GM20431 (cell line): ENCODE measurements at regions not wholly inside any gene's neighbourhood (a gene's known extent, or its start where the extent isn't known, plus 50 kb on each side); places are given as distances from the start of the nearest gene placed in this dataset.

Source experiments
- in situ Hi-C: fragments of 300-500 bp; cut with MseI, MboI; formaldehyde crosslinking; loops from one replicate; pipeline ENCODE4 v1.15.0; 2020; ENCODE audit warnings: low sequenced_read_pairs; ENCODE audit not compliant: unreplicated experiment

GRCh38 chrX:131762802-131763234 lies 218.9 kb downstream of the OR13H1 start:
- in situ Hi-C loops: no loop called here

- in situ Hi-C loops: no loop called here
Measured at GRCh38 chrX:131763674-131764073, 219.8 kb downstream of the OR13H1 start.

DNA sequence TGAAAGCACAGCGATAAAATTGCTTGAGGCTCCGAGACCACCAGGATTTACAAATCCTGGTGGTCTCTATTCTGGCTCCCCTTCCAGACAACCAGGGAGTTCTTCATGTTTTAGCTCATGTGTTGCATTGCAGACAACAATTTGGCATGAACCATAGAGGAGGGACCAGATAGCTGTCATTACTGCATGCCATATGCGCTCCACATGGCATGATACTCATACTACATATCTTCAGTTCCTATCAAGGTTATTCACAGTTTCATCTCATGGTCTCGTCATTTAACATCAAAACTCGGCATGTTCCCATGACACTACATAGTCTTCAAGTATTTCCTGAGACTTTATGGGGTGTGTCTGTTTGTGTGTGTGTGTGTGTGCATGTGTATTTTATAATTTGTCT lies 220.3 kb downstream of the OR13H1 start:
- in situ Hi-C loops: no loop called here

DNA sequence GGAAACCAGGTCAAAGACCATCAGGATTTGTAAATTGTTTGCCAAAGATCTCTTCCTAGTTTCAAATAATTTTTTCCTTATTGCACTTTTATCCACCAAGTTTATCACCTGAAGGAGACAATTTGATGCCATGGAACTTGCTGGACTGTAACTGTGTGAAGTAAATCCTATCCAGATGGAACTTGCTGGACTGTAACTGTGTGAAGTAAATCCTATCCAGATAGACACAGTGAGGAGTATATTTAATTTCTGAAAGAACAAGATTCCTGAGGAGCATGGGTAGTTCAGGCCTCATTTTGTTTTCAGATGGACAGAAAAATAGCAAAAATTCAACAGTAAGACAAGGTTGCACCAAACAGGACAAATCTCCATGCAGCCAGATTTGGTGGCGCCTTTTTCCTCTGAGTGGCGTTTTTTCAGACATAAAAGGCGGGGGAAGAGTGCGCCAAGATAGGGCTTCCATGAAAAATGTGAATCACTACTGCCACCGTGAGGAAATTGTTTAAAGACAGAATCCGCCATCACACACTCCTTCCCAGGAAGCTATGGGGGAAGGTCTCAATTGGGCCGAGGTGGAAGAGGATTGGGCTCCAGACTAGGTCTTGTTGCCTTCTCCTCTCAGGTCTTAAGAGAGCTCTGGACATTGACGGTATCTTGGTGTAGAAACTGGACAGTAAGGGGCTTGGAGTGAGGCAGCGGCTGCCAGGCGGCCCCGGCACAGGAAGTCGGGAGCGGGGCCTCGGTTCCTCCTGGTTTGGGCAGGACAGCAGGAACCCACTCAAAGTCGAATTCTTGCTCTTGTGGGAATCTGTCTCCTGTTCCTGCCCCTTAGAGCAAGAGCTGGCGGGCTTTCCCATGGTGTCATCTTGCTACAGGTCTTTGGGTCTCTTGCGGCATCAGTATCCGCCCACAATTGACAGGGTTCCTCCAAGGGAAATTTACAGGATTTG lies 234.7 kb downstream of the OR13H1 start:
- in situ Hi-C loops: no loop called here

DNA sequence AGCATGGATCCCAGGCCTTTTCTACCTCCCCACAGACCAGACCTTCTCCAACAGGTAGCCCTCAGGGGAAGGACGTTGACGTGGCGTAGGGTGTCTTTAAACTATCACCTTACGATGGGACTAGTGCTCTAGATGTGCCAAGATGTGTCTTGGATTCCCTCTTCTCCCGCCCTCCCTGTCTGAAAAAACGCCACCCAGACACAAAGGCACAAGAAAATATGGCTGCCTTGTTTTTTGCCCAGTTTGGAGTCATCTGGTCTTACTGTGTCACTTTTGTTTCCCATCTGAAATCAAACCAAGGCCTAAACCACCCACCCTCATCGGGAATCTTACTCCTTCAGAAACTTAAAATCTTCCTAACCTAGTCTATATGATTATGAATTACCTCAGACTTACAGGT lies 235.4 kb downstream of the OR13H1 start:
- in situ Hi-C loops: no loop called here

GRCh38 chrX:131779741-131780140 lies 235.9 kb downstream of the OR13H1 start:
- in situ Hi-C loops: no loop called here

GRCh38 chrX:131782646-131783045 lies 238.8 kb downstream of the OR13H1 start:
- in situ Hi-C loops: no loop called here

- in situ Hi-C loops: no loop called here
Measured at GRCh38 chrX:131783555-131784308, 239.4 kb upstream of the STK26 start.

DNA sequence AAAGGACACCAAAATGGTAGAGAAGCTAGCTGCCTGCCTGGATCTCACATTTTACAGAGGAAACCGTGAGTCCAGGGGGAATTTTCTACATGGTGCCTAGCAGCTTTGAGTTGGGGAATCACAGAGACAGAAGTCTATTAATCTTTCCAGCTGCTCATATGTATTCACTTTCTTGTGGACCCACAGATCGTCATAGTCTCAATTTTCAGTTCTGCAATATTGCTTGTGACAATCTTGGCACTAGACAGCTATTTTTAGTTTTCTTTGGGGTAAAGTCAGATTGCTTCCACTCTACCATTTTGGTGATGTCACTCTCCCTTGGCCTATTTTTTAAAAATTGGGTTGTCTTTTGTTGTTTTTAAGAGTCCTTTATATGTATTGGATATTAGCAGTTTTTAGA lies 233.4 kb upstream of the STK26 start:
- in situ Hi-C loops: no loop called here

DNA sequence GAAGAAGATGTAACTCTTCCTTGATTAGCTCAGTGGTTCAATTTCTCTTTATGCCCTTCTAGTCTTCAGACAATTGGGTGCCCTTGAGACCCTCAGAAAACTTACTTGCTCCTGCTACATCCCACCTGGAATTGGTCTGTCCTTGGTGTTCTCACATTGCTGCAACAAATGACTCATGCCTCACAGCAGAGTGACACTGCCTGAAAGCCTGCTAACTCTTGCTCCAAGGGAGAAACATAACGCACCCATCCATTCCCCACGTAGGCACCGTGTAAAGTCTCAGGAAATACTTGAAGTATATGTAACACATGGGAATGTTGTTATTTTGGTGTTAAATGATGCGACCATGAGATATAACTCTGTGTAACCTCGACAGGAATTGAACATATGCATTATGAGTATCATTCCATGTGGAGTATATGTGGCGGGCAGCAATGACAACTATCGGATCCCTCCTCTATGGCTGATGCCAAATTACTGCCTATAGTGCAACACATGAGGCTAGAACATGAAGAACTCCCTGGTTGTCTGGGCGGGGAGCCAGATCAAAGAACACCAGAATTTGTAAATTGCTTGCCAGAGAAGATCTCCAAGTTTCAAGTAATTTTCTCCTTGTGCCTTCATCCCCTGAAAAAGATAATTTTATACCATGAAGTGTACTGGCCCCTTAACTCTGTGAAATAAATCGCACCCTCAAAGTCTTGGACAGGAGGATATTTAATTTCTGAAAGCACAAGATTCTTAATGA lies 231.3 kb upstream of the STK26 start:
- in situ Hi-C loops: no loop called here

DNA sequence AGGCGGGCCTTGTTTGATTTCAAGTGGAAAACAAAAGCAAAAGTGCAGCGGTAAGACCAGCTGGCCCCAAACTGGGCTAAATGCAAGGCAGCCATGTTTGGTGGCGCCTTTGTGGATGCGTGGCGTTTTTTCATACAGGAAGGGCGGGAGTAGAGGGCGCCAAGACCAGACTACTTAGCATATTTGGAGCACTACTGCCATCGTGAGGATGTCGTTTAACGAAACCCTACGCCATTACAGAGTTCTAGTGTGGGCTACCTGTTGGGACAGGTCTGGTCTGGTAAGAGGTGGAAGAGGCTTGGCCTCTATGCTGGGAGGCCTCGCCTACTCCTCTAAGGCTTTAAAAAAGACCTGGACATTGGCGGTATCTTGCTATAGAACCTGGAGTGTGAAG lies 230.7 kb upstream of the STK26 start:
- in situ Hi-C loops: no loop called here

DNA sequence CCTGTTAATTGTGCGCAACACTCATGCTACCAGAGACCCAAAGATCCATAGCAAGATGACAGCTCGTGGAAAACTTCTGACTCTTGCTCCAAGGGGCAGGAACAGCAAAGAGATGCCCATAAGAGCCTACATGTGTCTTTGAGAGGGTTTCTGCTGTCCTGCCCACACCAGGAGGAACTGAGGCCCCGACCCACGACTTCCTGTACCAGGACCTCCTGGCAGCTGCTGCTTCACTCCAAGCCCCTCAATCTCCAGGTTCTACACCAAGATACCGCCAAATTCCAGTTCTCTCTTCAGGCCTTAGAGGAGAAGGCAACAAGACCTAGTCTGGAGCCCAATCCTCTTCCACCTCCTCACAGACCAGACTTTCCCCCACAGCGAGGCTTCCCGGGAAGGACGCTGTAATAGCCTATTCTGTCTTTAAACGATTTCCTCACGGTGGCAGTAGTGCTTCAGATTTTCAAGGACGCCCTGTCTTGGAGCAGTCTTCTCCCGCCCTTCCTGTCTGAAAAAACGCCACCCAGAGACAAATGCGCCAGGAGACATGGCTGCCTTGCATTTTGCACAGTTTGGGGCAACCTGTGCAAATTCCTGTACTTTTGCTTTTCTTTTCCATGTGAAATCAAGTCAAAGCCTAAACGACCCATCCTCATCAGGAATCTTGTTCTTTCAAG lies 230.2 kb upstream of the STK26 start:
- in situ Hi-C loops: no loop called here

- in situ Hi-C loops: no loop called here
Measured at GRCh38 chrX:131795442-131796229, 227.5 kb upstream of the STK26 start.

DNA sequence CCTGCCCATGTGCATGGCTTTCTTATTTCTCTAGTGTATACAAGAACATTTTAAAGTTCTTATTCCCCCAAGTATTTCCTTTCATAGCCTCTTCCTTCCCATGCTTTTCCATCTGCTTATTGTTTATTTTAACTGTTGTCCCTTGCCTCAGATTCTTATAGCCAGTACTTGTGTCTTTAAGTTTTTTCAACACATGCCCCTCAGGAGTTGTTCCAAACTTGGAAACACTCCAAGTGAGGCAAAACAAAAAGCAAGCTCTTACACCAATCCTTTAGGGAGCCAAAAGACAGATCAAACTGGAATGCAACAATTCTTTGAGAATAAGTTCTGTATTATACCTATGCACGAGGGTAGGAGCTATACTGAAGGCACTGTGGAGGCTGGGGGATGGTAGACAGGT lies 222.0 kb upstream of the STK26 start:
- in situ Hi-C loops: no loop called here

- in situ Hi-C loops: no loop called here
Measured at GRCh38 chrX:131801911-131802310, 221.2 kb upstream of the STK26 start.

DNA sequence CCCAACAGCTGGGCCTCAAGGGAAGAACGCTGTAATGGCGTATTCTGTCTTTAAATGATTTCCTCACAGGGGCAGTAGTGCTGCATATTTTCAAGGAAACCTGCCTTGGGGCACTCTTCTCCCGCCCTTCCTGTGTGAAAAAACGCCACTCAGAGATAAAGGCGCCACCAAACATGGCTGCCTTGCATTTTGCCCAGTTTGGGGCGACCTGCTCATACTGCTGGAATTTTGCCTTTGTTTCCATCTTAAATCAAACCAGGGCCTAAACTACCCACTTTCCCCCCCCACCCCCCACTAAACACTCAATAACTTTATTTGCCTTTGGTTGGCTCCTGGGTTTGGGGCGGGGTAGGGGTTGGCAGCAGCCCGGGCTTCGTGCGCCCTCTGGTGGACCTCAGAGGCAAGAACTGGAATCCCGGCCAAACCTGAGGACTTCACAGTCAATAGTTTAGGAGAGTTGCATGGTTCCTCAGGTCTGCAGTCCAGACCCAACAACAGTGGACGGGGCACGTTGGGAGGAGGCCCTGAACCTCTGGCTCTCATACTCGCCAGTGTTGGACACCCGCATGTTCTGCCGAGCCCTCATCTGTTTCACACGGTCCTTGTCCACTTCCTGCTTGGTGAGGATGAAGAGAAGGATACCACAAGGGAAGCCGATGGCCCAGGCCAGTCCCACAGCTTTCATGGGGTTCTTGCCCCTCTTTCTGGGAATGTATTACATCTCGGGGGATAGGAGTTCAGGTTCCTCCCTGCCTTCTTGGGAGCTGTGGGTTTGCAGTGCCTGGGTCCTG lies 220.1 kb upstream of the STK26 start:
- in situ Hi-C loops: no loop called here

DNA sequence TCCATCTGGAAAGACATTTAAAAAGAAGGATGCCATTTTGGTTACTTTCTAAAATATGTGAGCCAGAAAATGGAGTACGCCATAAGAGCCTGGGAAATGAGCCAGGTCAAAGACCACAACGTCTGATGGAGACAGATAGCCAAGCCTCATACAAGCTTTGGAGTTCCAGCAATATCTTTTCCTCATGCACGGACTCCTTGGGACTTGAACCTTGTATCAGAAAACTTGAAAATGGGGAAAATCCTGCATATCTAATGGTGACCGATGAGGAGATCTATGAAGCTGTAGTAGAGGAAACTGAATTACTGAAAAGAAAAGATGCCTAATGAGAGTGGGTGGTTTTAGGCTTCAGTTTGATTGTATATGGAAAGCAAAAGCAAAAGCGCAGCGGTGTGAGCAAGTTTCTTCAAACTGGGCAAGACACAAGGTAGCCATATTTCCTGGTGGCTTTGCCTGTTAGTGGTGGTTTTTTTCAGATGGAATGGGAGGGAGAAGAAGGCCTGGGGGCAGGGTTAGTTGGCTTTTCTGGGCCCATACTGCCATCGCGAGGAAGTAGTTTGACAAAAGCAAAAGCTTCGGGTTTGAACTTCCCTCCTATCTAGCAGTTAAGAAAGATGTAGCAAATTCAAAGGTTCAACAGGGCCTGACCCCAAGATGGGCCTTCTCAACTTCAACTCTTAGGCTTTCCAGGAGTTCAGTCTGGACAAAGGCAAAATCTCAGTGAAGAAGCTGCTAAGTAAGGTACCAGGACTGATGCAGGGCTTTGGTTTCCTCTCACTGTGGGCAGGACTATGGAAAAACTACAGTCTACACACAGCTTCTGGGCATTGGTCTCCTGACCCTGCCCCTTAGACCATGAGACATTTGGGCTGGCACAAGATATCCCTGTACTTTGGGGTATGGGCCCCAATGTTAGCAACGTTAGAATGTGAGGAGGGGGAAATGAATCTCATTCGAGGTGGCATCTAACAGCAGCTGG lies 210.0 kb upstream of the STK26 start:
- in situ Hi-C loops: no loop called here
